NCI-H1436 (cell line): ENCODE measurements at regions not wholly inside any gene's neighbourhood (a gene's known extent, or its start where the extent isn't known, plus 50 kb on each side); places are given as distances from the start of the nearest gene placed in this dataset.
"Not testable (repeated sequence)": the region's sequence is repeated elsewhere in the genome, so short reads cannot be mapped to it uniquely, and the experiment has no call there.

Experiments
- DNase-seq: peaks from one replicate; lab custom pipeline; 2025; lab: John Stamatoyannopoulos, UW

DNA sequence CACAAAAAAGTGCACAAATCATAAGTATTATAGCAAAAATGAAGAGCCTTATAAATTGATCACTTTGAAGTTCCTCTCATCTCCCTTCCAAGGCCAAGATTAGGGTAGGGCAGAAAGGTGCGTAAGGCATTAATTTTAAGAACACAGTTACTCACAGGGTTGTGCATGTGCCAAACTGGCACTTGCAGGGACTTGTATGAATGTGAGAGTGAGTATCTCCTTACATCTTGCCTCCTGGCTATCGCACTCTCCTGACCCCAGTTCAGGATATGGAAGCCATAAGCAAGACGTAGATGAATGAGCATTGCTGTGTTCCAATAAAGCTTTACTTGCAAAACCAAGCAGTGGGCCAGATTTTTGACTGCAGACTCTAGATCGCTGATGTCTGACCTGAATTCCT, 510.1 kb upstream of the AADAT start:
- DNase-seq: no peak

DNA sequence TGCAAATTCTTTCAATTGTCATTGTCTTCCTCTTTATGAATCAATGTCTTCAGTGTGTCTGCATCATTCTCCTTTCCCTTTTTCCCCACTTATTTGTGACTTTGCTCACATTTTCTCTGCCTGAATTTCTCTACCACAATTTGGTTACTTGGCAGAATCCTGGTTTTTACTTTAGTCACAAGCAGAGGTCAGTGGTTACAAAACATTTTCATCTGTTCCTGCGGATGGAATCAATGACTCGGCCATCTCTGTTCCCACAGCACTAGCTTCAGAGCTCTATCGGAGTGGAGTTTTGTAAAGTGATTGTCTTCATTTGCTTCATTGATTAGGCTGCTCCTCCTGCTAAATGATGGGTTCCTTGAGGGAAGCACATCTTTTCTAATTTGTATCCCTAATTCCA, 501.3 kb upstream of the AADAT start:
- DNase-seq: no peak

DNA sequence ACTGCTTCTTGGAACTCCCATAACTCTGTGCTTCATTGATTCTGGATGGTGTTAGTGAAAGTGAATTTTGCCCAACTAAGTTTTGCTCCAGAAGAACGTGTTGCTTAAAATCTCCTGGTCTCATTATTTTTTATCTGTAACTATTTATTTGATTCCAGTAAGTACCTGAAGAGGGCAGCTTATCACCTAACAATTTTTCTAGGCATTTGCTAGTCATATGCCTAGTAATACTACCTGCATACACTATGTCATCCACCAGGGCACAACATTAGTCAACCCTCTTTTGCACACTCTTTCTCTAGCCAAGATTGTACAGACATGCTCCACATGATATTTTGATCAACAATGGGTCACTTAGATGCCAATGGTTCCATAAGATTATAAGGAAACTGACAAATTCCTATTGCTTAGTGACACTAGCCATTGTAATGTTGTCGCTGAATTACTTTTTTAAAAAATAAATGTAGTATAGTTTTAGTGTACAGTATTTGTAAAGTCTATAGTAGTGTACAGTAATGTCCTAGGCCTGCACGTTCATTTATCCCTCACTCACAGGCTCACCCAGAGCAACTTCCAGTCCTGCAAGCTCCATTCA, 499.9 kb upstream of the AADAT start:
- DNase-seq: peak; percentile 30

DNA sequence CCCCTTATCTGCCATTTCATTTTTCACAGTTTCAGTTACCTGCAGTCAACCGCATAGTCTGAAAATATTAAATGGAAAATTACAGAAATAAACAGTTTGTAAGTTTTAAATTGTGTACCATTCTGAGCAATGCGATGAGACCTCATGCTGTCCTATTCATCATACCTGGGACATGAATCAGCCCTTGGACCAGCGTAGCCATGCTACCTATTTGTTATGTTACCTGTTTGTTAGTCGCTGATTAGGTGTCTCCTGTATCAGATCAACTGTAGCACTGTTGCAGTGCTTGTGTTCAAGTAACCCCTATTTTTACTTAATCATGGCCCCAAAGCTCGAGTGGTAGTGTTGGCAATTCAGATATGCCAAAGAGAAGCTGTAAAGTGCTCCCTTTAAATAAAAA, 492.2 kb upstream of the AADAT start:
- no peak for DNase-seq

DNA sequence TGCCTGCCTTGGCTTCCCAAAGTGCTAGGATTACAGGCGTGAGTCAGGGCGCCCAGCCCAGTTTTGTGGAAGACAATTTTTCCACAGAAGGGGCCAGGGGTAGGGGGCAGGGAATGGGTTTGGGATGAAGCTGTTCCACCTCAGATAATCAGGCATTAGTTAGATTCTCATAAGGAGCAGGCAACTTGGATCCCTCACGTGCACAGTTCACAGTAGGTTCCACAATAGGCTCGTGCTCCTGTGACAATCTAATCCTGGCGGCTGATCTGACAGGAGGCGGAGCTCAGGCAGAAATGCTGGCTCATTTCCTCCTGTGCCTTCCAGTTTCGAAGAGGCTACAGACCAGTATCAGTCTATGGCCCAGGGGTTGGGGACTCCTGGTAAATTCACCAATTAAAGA, 491.6 kb upstream of the AADAT start:
- no peak for DNase-seq

DNA sequence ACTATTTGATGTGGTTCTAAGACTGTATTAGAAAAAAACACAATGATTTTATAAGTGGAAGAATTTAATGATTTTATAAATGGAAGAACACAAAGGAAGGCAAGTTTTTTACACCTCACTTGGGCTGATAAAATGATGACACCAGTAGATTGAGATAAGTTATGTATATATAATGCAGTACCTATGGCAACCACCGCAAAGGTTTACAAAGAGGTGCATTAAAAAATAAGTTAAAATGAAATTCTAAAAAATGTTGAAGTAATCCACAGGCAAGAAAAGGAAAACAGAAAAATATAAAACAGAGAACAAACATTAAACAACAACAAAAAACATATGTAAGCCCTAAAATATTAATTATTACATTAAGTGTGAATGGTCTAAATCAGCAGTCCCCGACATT, 490.9 kb upstream of the AADAT start:
- no peak for DNase-seq

DNA sequence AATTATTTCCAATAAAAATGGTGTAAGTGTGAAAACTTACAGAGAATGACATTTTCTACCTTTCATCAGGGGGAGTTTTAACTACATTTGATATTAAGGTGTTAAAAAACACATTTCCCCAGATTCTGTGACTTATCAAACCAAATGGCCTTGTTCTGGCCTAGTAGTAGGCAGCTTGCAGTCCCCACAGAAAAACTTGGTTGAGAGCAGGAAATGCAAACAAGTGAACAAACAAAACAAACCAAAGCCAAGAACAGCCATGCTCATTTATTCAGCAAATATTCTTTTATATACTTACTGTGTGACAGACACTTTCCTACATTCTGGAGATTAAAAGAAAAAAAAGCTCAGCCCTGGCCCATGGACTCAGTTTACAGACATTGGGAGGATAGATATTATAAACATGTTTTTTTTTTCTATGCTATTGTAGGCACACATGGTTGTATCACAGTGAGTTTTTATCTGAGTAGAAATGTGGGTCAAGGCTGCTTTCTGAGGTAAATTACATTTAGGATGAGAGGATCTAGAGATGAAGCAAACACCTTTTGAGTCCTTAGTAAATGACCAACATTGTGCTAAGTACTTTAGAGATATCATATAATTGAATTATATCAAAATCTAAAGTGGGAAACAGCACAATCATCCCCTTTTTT, 449.2 kb upstream of the AADAT start:
- DNase-seq: no peak

DNA sequence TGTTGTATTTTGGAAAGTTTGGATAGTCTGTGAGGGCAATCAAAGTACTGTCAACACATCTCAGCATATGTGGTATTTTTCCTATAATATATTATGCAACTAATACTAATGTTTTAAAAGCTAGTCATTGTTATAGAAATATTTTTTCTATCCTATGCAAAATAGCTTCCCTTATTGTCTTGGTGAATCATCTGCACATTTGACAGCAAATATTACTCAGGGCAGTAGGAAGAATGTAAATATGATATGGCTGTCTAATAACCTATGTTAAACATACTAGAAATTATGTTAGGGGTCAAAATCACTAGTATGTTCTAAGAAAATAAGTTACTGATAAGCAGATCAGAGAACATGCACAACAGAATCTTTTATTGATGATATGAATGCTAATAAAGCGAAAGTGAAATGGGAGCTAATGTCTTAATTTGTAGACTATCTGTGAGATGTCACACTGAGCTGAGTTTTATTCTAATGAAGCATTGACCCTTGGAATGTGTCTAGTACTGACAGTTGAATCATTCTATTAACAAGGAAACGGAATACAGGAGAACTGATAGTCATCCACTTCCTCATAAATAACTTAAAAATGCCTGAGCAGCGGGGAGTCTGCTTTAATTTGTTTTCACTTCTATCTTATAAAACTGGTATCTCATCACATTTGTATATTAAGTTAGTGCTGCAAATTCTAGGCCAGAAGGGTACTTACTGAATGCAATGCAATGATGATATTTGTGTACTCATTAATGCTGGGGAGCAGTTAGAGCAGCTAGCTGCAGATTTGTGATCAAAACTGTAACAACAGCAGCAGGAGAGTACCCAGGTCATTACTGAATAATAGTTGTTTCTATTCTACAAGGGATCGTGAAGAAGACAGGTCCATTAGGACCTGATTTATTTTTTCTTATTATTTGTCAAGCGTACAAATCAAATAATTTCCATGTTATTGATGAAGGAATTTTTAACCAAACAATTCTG, 440.3 kb upstream of the AADAT start:
- DNase-seq: no peak

DNA sequence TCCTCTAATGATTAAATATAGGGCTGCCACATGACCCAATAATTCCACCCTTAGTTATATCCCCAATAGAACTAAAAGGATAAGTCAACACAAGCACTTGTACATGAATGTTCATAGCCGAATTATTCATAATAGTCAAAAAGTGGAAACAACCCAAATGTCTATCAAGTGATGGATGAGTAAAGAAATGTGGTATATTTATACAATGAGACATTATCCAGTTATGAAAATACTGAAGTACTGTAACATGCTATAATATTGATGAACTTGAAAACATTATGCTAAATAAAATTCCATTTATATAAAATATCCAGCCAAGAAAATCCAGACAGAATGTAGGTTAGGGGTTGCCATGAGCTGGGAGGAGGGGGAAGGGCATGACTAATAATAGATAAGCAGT, 436.7 kb upstream of the AADAT start:
- no peak for DNase-seq

DNA sequence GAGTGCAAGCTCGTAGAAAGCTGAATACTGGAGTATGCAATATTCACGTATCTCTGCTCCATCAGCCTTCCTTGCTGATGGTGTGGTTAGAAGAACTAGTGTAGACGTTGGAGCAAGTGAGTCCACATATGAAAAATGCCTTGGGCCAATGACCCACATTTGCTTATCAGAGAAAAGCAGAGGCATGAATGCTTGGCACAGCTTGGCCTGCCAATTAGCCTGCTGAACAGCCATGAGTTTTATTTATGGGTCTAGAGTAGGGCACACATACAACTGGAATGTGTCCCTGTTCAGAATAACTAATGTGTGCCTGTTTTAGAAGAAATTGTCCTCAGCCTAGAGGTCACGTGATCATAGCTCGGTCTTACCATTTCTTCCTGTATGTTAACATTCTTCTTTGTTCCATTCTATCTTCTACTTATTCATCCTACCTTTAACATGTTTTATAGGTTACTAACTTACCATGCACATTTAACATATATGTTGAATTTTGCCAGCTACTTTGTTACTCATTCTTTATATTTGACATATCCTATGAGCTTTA, 432.7 kb upstream of the AADAT start:
- no peak for DNase-seq

DNA sequence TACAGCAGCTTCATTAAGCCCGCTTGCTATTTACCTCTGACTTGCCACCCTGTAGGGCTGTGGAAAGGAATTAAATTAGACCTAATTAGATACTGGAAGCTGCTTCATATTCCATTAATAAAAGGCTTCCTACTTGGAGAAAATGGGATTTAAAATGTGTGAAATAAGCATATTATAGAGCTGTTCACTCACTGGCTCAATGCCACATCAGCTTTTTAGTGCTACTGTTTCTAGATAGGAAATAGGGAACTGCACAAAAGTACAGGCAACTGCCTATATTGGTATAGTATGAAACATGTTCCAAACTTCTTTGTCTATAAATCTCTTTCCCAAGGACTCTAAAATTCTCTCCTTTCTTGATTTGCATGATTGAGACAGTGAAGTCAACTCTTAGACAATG, 407.9 kb upstream of the AADAT start:
- no peak for DNase-seq

DNA sequence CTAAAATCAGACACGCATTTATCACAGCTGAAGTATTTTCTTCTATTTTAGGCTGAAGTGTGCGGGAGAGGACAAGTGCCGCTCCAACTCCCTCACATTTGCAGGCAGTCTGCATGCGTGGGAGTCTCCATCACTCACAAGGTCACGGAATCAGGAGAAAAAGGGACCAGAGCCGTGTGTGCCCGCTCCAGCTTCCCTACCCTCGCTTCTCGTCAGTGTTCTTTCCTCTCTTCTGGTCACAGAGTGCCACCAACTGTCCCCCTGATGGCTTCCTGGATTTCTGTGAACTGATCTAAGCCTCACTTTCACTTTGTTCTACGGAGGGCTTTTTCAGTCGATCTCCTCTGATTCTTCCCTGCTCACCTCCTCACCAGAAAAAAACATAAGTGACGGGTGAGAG, 407.4 kb upstream of the AADAT start:
- DNase-seq: peak; percentile 22

DNA sequence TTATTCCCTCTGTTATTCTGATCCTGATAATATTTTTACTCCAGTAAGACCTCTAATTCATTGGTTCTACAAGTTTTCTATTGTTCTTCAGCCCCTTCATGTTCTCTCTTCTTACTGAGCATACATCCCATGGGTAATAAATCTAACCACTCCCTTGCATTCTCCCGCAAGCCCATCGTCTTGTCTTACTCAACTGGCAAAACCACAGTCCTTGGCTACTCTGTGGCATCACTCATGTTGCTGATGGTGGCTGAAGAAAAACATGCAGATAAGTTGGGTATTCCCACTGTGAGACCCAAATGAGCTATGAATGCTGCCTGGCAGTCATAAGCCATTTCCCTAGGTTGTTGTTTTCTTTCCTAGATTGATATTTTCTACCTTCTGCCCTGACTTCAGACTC, 402.2 kb upstream of the AADAT start:
- no peak for DNase-seq

DNA sequence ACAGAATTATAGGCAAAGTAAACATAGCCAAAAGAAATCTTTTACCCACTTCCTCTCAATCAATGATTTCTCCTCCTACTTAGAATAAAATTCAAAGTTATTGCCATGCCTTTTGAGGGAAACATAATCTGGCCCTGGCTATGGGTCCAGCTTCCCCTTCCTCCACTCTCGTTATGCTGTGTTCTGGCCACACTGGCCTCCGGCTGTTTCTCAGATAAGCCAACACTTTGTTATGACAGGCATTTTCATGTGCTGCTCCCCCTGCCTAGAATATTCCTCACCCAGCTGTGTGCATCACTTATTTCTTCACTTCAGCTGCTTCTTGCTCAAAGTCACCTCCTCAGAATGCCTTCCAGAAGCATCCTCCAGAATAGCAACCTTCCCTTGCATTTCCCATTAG, 386.6 kb upstream of the AADAT start:
- DNase-seq: no peak

DNA sequence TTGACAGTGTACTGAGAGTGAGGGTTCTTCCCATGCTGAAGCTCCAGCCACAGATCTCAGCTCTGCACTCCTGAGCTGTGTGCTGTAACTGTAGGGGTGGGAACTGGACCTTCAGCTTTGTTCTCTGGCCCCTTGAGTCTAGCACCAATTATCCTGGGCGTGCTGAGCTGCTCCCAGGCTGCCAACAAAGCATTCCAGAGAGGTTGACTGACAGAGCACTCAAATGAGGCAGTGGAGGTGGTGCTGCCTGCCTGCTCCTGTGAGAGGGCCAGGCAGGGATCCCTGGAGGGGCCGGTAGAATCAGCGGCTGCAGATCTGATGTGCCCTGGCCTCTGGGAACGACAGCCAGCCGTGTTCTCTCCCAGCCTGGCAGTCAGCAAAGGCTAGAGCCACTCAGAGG, 375.7 kb upstream of the AADAT start:
- DNase-seq: no peak

DNA sequence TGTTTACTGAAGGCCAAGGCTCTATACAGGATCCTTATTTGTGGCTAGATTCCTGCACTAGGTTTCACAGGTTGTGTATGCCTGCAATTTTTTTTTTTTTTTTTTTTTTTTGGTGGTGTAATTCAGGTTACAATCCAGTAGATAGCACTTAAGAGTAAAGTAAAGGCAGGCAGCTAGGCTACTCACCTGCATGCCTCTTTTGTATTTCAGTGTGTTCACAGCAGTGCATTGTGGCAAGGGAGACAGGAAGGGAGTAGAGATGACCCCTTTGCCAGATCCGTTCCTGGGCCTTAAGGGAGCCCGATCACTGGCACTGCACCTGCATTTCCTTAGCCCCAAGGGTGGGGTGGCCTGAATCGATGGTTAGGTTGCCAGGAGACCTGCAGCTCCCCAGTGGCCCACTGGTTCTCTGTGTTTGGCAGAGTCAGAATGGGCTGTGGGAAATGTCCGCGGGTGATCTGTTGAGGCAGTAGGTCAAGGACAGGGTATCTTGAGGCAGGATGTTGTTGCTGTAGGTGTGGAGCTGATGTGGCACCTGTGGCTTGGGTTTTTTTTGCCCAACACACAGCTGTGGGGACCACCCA, 374.9 kb upstream of the AADAT start:
- no peak for DNase-seq

DNA sequence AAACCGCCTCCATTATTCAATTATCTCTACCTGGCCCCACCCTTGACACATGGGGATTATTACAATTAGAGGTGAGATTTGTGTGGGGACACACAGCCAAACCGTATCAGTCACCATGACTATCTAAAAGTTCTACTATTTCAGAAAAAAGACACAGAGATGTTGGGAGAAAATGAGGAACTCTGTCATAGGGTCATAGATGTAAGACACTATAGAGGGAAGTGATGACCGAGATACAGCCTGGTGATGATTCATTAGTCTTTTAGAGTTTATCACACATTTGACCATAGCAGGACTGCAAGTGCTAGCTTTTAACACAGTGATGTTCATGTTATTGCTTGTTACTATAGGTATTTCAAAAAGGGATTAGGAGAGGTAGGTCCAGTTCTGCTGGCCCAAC, 357.0 kb upstream of the AADAT start:
- no peak for DNase-seq

DNA sequence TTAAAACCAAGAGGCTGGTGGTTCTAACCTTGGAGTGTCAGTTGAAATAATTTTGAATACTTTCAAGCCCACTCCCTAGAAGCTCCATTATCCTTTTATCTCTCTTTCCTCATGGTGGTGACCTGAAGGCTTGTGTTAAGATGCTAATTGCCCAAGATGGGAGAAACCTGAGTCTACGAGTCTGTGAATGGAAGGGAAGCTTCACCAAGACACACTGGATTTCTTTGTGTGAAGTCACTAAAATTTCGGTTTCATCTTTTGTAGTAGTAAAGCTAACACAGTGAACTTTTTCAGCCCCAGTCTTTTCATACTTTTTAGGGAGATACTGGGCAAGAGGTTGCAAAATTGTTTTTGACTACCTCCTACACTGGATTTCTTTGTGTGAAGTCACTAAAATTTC, 351.4 kb upstream of the AADAT start:
- DNase-seq: not testable (repeated sequence)

DNA sequence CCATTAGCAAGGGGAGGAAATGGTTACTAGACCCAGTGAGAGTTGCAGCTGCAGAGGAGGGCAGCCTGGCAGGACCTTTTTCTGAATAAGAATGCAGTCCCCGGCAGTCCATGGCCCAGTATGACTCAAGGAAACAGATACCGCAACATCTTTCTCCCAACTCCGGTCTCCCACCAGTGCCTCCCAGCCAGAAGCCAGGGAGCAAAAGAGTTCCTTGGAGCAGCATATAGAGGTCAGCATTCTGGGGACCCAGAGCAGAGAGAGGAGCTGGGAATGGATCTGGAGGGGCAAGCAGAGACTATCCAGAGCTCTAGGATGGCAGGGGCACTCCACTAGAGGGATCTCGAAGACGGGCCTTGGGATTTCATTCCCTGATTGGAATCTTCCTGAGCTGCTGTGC, 339.2 kb upstream of the AADAT start:
- no peak for DNase-seq

DNA sequence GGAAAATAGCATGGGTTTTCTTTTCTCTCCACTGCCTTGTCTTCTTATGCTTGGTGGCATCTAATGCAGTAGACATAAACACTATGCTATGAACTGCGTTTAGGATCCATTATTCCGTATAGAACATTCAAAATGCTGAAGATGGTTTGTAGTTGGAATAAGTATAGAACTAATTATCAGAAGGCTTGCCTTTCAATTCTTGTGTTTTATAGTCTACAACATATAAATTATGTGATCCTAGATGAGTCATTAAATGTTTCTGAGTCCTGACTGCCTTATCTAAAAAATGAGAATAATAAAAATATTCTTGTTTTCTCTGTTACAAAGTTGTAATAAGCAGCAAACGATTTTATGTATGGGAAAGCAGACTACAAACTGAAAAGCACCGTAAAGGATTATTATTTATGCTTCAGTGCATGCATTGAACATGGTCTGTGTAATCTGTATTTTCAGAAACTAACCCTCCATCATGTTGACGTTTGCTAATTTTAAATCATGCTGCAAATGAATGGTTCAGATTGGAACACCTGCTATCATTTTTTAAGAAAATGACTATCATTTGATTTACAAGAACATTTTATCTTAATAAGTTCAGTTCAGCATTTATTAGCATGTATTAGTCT, 335.9 kb upstream of the AADAT start:
- no peak for DNase-seq

DNA sequence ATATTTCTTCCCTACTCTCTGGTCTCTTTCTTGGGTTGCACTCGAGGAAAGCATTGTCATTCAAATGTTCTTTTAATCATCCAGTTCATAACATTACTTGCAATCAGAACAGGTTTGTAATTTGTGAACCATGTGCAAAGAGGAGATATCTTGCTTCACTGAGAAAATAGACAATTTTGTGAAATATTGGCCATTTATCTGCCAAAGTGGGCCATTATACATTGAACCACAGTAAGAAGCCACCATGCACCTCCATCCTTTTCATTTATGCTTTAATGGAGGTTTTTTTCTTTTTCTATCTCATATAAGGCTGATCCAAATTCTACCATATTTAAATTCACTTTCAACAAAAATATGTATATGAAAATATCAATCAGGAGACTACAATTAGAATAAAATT, 335.3 kb upstream of the AADAT start:
- DNase-seq: no peak

DNA sequence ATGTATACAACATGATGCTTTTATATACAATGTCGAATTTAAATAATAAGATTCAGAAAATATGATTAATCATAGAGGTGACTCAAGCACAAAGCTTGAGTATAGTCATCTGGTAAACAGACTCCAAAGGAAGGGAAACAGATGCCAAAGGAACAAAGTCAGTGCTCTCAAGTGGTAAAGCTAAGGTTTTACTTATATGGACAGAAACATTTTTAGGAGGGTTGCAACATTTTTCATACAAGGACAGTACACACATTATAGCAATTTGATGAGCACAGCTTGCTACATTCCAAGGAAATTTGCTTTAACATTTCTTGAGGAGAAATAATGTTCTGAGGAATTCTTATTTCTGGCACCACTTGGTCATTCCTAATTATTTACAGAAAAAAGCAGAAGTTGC, 333.4 kb upstream of the AADAT start:
- no peak for DNase-seq
